ENCODE measurements at regions not wholly inside any gene's neighbourhood (a gene's known extent, or its start where the extent isn't known, plus 50 kb on each side); places are given as distances from the start of the nearest gene placed in this dataset.

- TF ChIP-seq CTCF (IDR thresholded peaks at IDR 0.05 in 4 of 5, conservative IDR thresholded peaks at IDR 0.05 in 1 of 5): no peak
- no peak for TF ChIP-seq POLR2A (IDR thresholded peaks at IDR 0.05)
These were observed 672.6 kb downstream of the EPHA4 start for GRCh38 chr2:220899492-220899891.

All from gastrocnemius medialis (tissue), 4 donors.